Endothelial cell of umbilical vein (primary cell): ENCODE measurements at regions not wholly inside any gene's neighbourhood (a gene's known extent, or its start where the extent isn't known, plus 50 kb on each side); places are given as distances from the start of the nearest gene placed in this dataset.
"Not testable (repeated sequence)": the region's sequence is repeated elsewhere in the genome, so short reads cannot be mapped to it uniquely, and the experiment has no call there.

Experiments
- BruUV-seq: library from RNA; stranded (reverse); fragments of 400-500 nt; replicated peaks from 2 replicates; lab custom pipeline; 2021; lab: Mats Ljungman, UMichigan
- CTCF ChIA-PET: fragments of 300-600, 350-600 bp; sonication (Branson Sonifier 250); formaldehyde crosslinking; loops from one replicate; lab custom pipeline; 2021; ENCODE audit warnings: antibody characterized with exemption, inconsistent platforms; lab: Charles Lee
- POLR2A ChIA-PET: fragments of 300-600, 350-600 bp; sonication (Branson Sonifier 250); formaldehyde crosslinking; loops from one replicate; lab custom pipeline; 2021; ENCODE audit warnings: antibody characterized with exemption, inconsistent platforms; lab: Charles Lee
- DNase-seq: peaks from one replicate; pipeline ENCODE4 v3.0.0-alpha.2; 2011; ENCODE audit warnings: low read depth, low spot score
- FAIRE-seq: peaks from 2 replicates; lab custom pipeline; 2011; peaks lifted over from hg19 to GRCh38; lab: Jason Lieb, UNC
- H2AFZ ChIP-seq: 2 replicates; pipeline ENCODE4 v1.6.0; 2012; ENCODE audit warnings: low read depth, low read length, control low read depth, inconsistent platforms
- H3K27ac ChIP-seq: 2 replicates; pipeline ENCODE4 v1.5.1; 2011; ENCODE audit warnings: low read depth, mild to moderate bottlenecking, control low read depth, low read length, moderate library complexity; ENCODE audit not compliant: insufficient read depth
- H3K27me3 ChIP-seq, 2 experiments: 2 replicates each; pipeline versions ENCODE4 v1.6.0 to v1.6.1; 2011; ENCODE audit warnings: low read length in 2 of 2, mixed read lengths in 1 of 2; ENCODE audit not compliant: control insufficient read depth in 2 of 2, insufficient read depth in 2 of 2
- H3K36me3 ChIP-seq, 2 experiments: 2 replicates in 1 of 2; 3 replicates in 1 of 2; pipeline ENCODE4 v1.5.1; 2011; ENCODE audit warnings: low read length in 2 of 2, mild to moderate bottlenecking in 1 of 2, moderate library complexity in 1 of 2; ENCODE audit not compliant: control insufficient read depth in 2 of 2, insufficient read depth in 2 of 2; ENCODE audit errors: extremely low read depth in 1 of 2
- H3K4me1 ChIP-seq: 3 replicates; pipeline ENCODE4 v1.5.1; 2011; ENCODE audit warnings: mild to moderate bottlenecking, low read length; ENCODE audit not compliant: control insufficient read depth, insufficient read depth; ENCODE audit errors: extremely low read depth
- H3K4me2 ChIP-seq: 2 replicates; pipeline ENCODE4 v1.6.1; 2011; ENCODE audit warnings: low read length, control low read depth, mixed read lengths; ENCODE audit not compliant: insufficient read depth
- H3K4me3 ChIP-seq, 3 experiments: fragments of 200-600 bp in 1 of 3; sonication (generic), shearing (Covaris generic) in 1 of 3; replicated peaks in 1 of 3; 2 replicates each; pipeline ENCODE4 v1.5.1; 2011 to 2016; ENCODE audit warnings: control low read depth in 3 of 3, low read length in 3 of 3, mild to moderate bottlenecking in 2 of 3, inconsistent platforms in 1 of 3, low read depth in 1 of 3, moderate library complexity in 1 of 3; ENCODE audit not compliant: insufficient read depth in 1 of 3
- H3K79me2 ChIP-seq: 2 replicates; pipeline ENCODE4 v1.6.0; 2012; ENCODE audit warnings: low read length, inconsistent platforms; ENCODE audit not compliant: control insufficient read depth, insufficient read depth
- H3K9ac ChIP-seq: replicated peaks from 2 replicates; pipeline ENCODE3; 2011; ENCODE audit warnings: low read length, control low read depth; ENCODE audit not compliant: insufficient read depth; ENCODE audit errors: extremely low read depth
- H3K9me1 ChIP-seq: replicated peaks from 3 replicates; pipeline ENCODE4 v1.6.0; 2011; ENCODE audit warnings: mild to moderate bottlenecking, low read length; ENCODE audit not compliant: control insufficient read depth, insufficient read depth; ENCODE audit errors: extremely low read depth
- H3K9me3 ChIP-seq: replicated peaks from 2 replicates; pipeline ENCODE4 v1.5.1; 2012; ENCODE audit warnings: low read length, inconsistent platforms; ENCODE audit not compliant: control insufficient read depth, insufficient read depth
- H4K20me1 ChIP-seq: replicated peaks from 2 replicates; pipeline ENCODE3; 2011; ENCODE audit warnings: mild to moderate bottlenecking, low read length; ENCODE audit not compliant: control insufficient read depth, insufficient read depth; ENCODE audit errors: extremely low read depth
- CTCF ChIP-seq, 2 donors: IDR thresholded peaks; 1 replicate in 1 of 2; 2 replicates in 1 of 2; pipeline ENCODE4 v1.5.1; 2011; ENCODE audit warnings: low read length in 2 of 2, mild to moderate bottlenecking in 2 of 2, moderate library complexity in 2 of 2, control low read depth in 1 of 2, inconsistent platforms in 1 of 2, low read depth in 1 of 2; ENCODE audit not compliant: insufficient read depth in 1 of 2; ENCODE audit errors: extremely low read depth in 1 of 2
- EZH2 ChIP-seq: IDR thresholded peaks from 2 replicates; pipeline ENCODE4 v1.6.1; 2012; ENCODE audit warnings: borderline replicate concordance, low read depth, mild to moderate bottlenecking, moderate library complexity, low read length, inconsistent platforms; ENCODE audit not compliant: severe bottlenecking
- FOS ChIP-seq: IDR thresholded peaks from 2 replicates; pipeline ENCODE4 v1.6.1; 2011; ENCODE audit warnings: mild to moderate bottlenecking, low read length, moderate library complexity, borderline replicate concordance; ENCODE audit not compliant: insufficient read depth
- GATA2 ChIP-seq: IDR thresholded peaks from 2 replicates; pipeline ENCODE4 v1.7.0; 2011; ENCODE audit warnings: low read depth, mild to moderate bottlenecking, moderate library complexity, mixed read lengths, low read length; ENCODE audit not compliant: insufficient read length, insufficient read depth
- JUN ChIP-seq: IDR thresholded peaks from 2 replicates; pipeline ENCODE4 v1.6.1; 2011; ENCODE audit warnings: borderline replicate concordance, low read depth; ENCODE audit not compliant: insufficient read length, insufficient read depth
- MYC ChIP-seq: IDR thresholded peaks from one replicate; pipeline ENCODE4 v1.6.1; 2011; ENCODE audit warnings: mild to moderate bottlenecking, low read depth, low read length
- POLR2A ChIP-seq: IDR thresholded peaks from 2 replicates; pipeline ENCODE4 v1.6.1; 2012; ENCODE audit warnings: low read depth, mild to moderate bottlenecking, control low read depth, low read length
- POLR2AphosphoS5 ChIP-seq: IDR thresholded peaks from 2 replicates; pipeline ENCODE4 v1.6.1; 2012; ENCODE audit warnings: low read depth, mild to moderate bottlenecking, control low read depth, low read length, moderate library complexity; ENCODE audit not compliant: insufficient read depth
- dilution Hi-C: fragments of 300-500 bp; cut with MboI; formaldehyde crosslinking; loops from one replicate; pipeline ENCODE4 v1.15.0; 2019; ENCODE audit warnings: low sequenced_read_pairs; ENCODE audit not compliant: extremely low pct_ligation_motif_present
- intact Hi-C: fragments of 100-400 bp; cut with micrococcal nuclease; formaldehyde crosslinking; loops from one replicate; pipeline ENCODE4 v1.10.0; 2022
- TF ChIP-seq, protein P1 (sequence below): IDR thresholded peaks from 2 replicates; pipeline ENCODE4 v1.6.1; 2011; ENCODE audit not compliant: insufficient read depth, insufficient read length

DNA sequence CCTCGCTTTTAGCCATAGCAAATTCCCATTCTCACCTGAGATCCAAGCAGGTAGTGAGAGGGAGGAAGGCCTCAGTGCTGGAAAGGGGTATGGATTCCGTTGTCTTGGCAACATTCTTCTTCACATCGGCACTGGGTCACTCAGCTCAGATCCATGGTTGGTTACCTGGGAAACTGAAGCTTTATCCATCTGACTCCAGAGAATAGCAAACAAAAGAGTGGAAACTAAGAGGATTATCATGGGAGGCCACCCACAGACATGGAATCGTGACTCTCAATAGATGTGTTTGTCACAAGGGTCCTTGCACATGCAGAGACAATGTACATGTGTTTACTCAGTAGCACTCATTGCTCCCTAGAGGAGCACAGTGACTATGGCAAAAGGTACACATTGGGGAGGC lies 81.0 kb downstream of the MAGED4 start:
- DNase-seq (no peak), FAIRE-seq (no peak)
- H3K9me3 ChIP-seq, result no peaks in the 10 kb centered on the region
- no peak overlapping the region for H3K9ac ChIP-seq
- H3K4me1 ChIP-seq, result no peaks in the 10 kb centered on the region
- intact Hi-C loops (loop anchor here (10.0 kb wide), 1 partner anchor 771 kb away; the partner anchor contains the start of gene NUDT11), dilution Hi-C loops (no loop called here)
- H3K4me2 ChIP-seq, result no peak overlapping the region
- CTCF ChIA-PET, result no interaction called here
- no peak overlapping the region for H3K4me3 ChIP-seq
- no TSS peak for BruUV-seq
- POLR2A ChIA-PET, result no interaction called here
- H3K27me3 ChIP-seq, result no peaks in the 10 kb centered on the region
- no peaks in the 10 kb centered on the region for H3K36me3 ChIP-seq
- TF ChIP-seq FOS, result no peak
- no peak for TF ChIP-seq POLR2AphosphoS5
- TF ChIP-seq POLR2A, result no peak
- TF ChIP-seq JUN, result no peak
- no peak for TF ChIP-seq MYC
- TF ChIP-seq CTCF (IDR thresholded peaks at IDR 0.05; ENCODE audit: extremely low read depth in 1 of 2, insufficient read depth in 1 of 2, low read depth in 1 of 2, low read length in 2 of 2), result no peak
- TF ChIP-seq, protein P1, sequence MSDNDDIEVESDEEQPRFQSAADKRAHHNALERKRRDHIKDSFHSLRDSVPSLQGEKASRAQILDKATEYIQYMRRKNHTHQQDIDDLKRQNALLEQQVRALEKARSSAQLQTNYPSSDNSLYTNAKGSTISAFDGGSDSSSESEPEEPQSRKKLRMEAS, result no peak
- no peak for TF ChIP-seq EZH2
- no peak for TF ChIP-seq GATA2
- H2AFZ ChIP-seq, result no peak overlapping the region
- H3K79me2 ChIP-seq, result no peaks in the 10 kb centered on the region
- H3K27ac ChIP-seq, result no peak overlapping the region
- H3K9me1 ChIP-seq, result no peaks in the 10 kb centered on the region
- H4K20me1 ChIP-seq, result no peaks in the 10 kb centered on the region

- H2AFZ ChIP-seq, H3K79me2 ChIP-seq, H3K4me3 ChIP-seq, BruUV-seq, CTCF ChIA-PET, H3K27me3 ChIP-seq, H4K20me1 ChIP-seq, H3K9me1 ChIP-seq, dilution Hi-C loops, H3K4me1 ChIP-seq, H3K4me2 ChIP-seq, H3K9me3 ChIP-seq, FAIRE-seq, H3K36me3 ChIP-seq, DNase-seq, H3K9ac ChIP-seq, POLR2A ChIA-PET, H3K27ac ChIP-seq: not testable (repeated sequence)
- intact Hi-C loops, result loop anchor here (10.0 kb wide), 1 partner anchor 774 kb away; the partner anchor contains the start of gene NUDT11
Observed at GRCh38 chrX:52268502-52268901, 83.8 kb downstream of the MAGED4 start.
